ENCODE measurements at regions not wholly inside any gene's neighbourhood (a gene's known extent, or its start where the extent isn't known, plus 50 kb on each side); places are given as distances from the start of the nearest gene placed in this dataset.
"Not testable (repeated sequence)": the region's sequence is repeated elsewhere in the genome, so short reads cannot be mapped to it uniquely, and the experiment has no call there.

DNA sequence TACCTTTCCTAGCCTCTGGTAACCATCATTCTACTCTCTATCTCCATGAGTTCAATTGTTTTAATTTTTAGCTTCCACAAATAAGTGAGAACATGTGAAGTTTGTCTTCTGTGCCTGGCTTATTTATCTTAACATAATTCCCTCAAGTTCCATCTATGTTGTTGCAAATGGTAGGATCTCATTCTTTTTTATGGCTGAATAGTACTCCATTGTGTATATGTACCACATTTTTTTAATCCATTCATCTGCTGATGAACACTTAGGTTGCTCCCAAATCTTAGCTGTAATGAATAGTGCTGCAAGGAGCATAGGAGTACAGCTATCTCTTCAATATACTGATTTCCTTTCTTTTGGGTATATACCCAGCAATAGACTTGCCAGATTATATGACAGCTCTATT is 78.8 kb upstream of the CREB5 start:
- not testable (repeated sequence) for TF ChIP-seq EZH2 (IDR thresholded peaks at IDR 0.05; ENCODE audit: borderline replicate concordance); CTCF (IDR thresholded peaks at IDR 0.05; ENCODE audit: poor library complexity)

All from hepatocyte (in vitro differentiated cells).